Upper lobe of left lung (tissue), 6 donors: ENCODE measurements at regions not wholly inside any gene's neighbourhood (a gene's known extent, or its start where the extent isn't known, plus 50 kb on each side); places are given as distances from the start of the nearest gene placed in this dataset.

Source experiments
- ATAC-seq, 2 donors: fragments of 200-7000 bp; cut with Tn5 transposase; one replicate each; pipeline ENCODE4 v1.9.1; 2022; ENCODE audit warnings: mild to moderate bottlenecking in 2 of 2, moderate library complexity in 2 of 2; ENCODE audit not compliant: low FRiP score in 2 of 2
- DNase-seq, 2 donors: peaks; one replicate each; pipeline ENCODE4 v3.0.0-alpha.2; 2019 to 2020
- H3K27ac ChIP-seq, 4 donors: fragments of 200-600 bp; sonication (generic); one replicate each; pipeline ENCODE4 v1.5.1; 2016 to 2019
- H3K27me3 ChIP-seq, 4 donors: fragments of 200-600 bp; sonication (generic); one replicate each; pipeline ENCODE4 v1.5.1; 2017 to 2019
- H3K36me3 ChIP-seq, 4 donors: fragments of 200-600 bp; sonication (generic); one replicate each; pipeline ENCODE4 v1.5.1; 2016 to 2019
- H3K4me1 ChIP-seq, 4 donors: fragments of 200-600 bp; sonication (generic); one replicate each; pipeline ENCODE4 v1.5.1; 2018 to 2019
- H3K4me3 ChIP-seq, 4 donors: fragments of 200-600 bp; sonication (generic); one replicate each; pipeline ENCODE4 v1.5.1; 2017 to 2019; ENCODE audit warnings: mild to moderate bottlenecking in 2 of 4, moderate library complexity in 1 of 4
- H3K9me3 ChIP-seq, 4 donors: fragments of 200-600 bp; sonication (generic); one replicate each; pipeline ENCODE4 v1.5.1; 2018 to 2019
- EP300 ChIP-seq, 4 donors: sonication (generic); formaldehyde crosslinking; IDR thresholded peaks; one replicate each; pipeline ENCODE4 v1.5.1; 2017; ENCODE audit warnings: antibody characterized with exemption in 4 of 4, control low read depth in 2 of 4
- POLR2A ChIP-seq, 4 donors: fragments of 450-650 bp; IDR thresholded peaks; one replicate each; pipeline ENCODE4 v1.5.1; 2016 to 2017; ENCODE audit warnings: antibody characterized with exemption in 4 of 4, mild to moderate bottlenecking in 2 of 4
- POLR2AphosphoS5 ChIP-seq, 2 donors: sonication (generic); formaldehyde crosslinking; IDR thresholded peaks; one replicate each; pipeline ENCODE4 v1.5.1; 2017; ENCODE audit warnings: antibody characterized with exemption in 2 of 2
- WGBS, 2 donors: methylation state at CpG; one replicate each; pipeline ENCODE4 v1.1.5; 2017 to 2018; 5-methylcytosine and 5-hydroxymethylcytosine counted together
- TF ChIP-seq, protein P1 (sequence below), 6 experiments: fragments of 450-650 bp in 4 of 6; fragments of 200-600 bp in 2 of 6; sonication (generic) in 2 of 6; IDR thresholded peaks; one replicate each; pipeline ENCODE4 v1.5.1; 2016 to 2019; ENCODE audit warnings: antibody characterized with exemption in 6 of 6
- donor health status: DM: no; HTN: no; CAD: no; lungs with moderate emphysema.
- donor health status: DM: no; HTN: yes; CAD: no; lungs with severe emphysema.

GRCh38 chr17:79371984-79372383 lies 238.9 kb downstream of the RBFOX3 start:
- Histone ChIP-seq H3K27ac (no peak overlapping the region), H3K4me1 (no peaks in the 10 kb centered on the region), H3K4me3 (no peak overlapping the region), H3K36me3 (no peaks in the 10 kb centered on the region), H3K9me3 (no peaks in the 10 kb centered on the region), H3K27me3 (no peaks in the 10 kb centered on the region)
- ATAC-seq: no peak
- DNase-seq: no peak
- TF ChIP-seq, protein P1, sequence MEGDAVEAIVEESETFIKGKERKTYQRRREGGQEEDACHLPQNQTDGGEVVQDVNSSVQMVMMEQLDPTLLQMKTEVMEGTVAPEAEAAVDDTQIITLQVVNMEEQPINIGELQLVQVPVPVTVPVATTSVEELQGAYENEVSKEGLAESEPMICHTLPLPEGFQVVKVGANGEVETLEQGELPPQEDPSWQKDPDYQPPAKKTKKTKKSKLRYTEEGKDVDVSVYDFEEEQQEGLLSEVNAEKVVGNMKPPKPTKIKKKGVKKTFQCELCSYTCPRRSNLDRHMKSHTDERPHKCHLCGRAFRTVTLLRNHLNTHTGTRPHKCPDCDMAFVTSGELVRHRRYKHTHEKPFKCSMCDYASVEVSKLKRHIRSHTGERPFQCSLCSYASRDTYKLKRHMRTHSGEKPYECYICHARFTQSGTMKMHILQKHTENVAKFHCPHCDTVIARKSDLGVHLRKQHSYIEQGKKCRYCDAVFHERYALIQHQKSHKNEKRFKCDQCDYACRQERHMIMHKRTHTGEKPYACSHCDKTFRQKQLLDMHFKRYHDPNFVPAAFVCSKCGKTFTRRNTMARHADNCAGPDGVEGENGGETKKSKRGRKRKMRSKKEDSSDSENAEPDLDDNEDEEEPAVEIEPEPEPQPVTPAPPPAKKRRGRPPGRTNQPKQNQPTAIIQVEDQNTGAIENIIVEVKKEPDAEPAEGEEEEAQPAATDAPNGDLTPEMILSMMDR (IDR thresholded peaks at IDR 0.05): no peak
- no peak for TF ChIP-seq POLR2A (IDR thresholded peaks at IDR 0.05)
- no peak for TF ChIP-seq EP300 (IDR thresholded peaks at IDR 0.05)
- no peak for TF ChIP-seq POLR2AphosphoS5 (IDR thresholded peaks at IDR 0.05)
- WGBS, 2 donors: 51 to 79% methylated on average over 9 to 15 of the region's 15 CpGs

DNA sequence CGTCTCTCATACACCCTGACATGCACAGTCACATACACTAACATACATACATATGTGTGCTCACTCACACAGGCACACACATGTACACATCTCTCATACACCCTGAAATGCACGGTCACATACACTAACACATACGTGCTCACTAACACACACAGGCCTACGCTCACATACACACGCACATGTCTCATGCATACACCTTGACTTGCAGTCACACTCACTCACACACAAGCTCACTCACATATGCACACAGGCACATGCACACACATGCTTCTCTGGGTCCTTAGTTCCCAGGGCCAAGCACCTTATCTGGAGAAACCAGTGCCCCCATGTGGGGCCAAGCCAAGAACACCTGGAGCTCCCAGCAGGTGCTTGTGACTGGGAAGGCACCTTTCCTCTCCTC lies 240.3 kb downstream of the RBFOX3 start:
- Histone ChIP-seq H3K4me3 (no peak overlapping the region), H3K36me3 (no peaks in the 10 kb centered on the region), H3K4me1 (no peaks in the 10 kb centered on the region), H3K27me3 (no peaks in the 10 kb centered on the region), H3K9me3 (no peaks in the 10 kb centered on the region), H3K27ac (no peak overlapping the region)
- ATAC-seq (no peak), DNase-seq (no peak)
- TF ChIP-seq POLR2AphosphoS5 (IDR thresholded peaks at IDR 0.05) (no peak), POLR2A (IDR thresholded peaks at IDR 0.05) (no peak), EP300 (IDR thresholded peaks at IDR 0.05) (no peak)
- TF ChIP-seq, protein P1 (IDR thresholded peaks at IDR 0.05): no peak
- WGBS, 2 donors: 78 to 87% methylated on average over 5 of the region's 5 CpGs

GRCh38 chr17:79370126-79370525 lies 240.7 kb downstream of the RBFOX3 start:
- no peaks in the 10 kb centered on the region for H3K9me3 ChIP-seq
- H3K27me3 ChIP-seq: no peaks in the 10 kb centered on the region
- no peaks in the 10 kb centered on the region for H3K4me1 ChIP-seq
- no peak for TF ChIP-seq POLR2AphosphoS5 (IDR thresholded peaks at IDR 0.05)
- TF ChIP-seq, protein P1 (IDR thresholded peaks at IDR 0.05): no peak
- no peak for TF ChIP-seq EP300 (IDR thresholded peaks at IDR 0.05)
- TF ChIP-seq POLR2A (IDR thresholded peaks at IDR 0.05): no peak
- no peak overlapping the region for H3K27ac ChIP-seq
- WGBS, 2 donors: 71 to 76% methylated on average over 7 to 8 of the region's 8 CpGs
- H3K36me3 ChIP-seq: no peaks in the 10 kb centered on the region
- ATAC-seq (no peak), DNase-seq (no peak)
- H3K4me3 ChIP-seq: no peak overlapping the region

- ATAC-seq (no peak), DNase-seq (no peak)
- 76 to 81% methylated on average over 7 to 9 of the region's 9 CpGs for WGBS, 2 donors
- no peaks in the 10 kb centered on the region for H3K36me3 ChIP-seq
- no peak for TF ChIP-seq POLR2A (IDR thresholded peaks at IDR 0.05)
- H3K9me3 ChIP-seq: no peaks in the 10 kb centered on the region
- no peaks in the 10 kb centered on the region for H3K4me1 ChIP-seq
- no peak overlapping the region for H3K27ac ChIP-seq
- H3K27me3 ChIP-seq: no peaks in the 10 kb centered on the region
- H3K4me3 ChIP-seq: no peak overlapping the region
Observed at GRCh38 chr17:79369532-79369931, 241.3 kb downstream of the RBFOX3 start.

DNA sequence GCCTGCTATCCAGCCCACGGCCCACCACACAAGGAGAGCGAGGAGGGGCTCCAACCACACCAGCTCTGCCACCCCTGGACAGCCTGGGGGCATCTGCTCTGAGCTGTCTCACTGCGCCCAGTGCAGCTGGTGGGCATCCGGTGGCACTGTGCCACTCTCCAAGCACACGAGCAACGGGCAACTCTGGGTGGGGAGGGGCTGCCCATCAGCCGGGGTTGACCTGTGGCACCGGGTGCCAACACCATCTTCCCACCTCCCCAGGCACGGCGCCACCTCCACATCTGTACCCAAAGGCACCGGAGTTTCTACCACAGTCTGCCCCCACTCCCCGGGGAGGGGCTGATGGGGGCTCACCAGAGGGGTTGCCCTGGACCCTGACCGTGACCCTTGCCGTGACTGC lies 241.8 kb downstream of the RBFOX3 start:
- 84 to 87% methylated on average over 11 to 14 of the region's 14 CpGs for WGBS, 2 donors
- ATAC-seq (no peak), DNase-seq (no peak)
- Histone ChIP-seq H3K4me1 (no peaks in the 10 kb centered on the region), H3K36me3 (no peaks in the 10 kb centered on the region), H3K9me3 (no peaks in the 10 kb centered on the region), H3K27ac (no peak overlapping the region), H3K27me3 (no peaks in the 10 kb centered on the region), H3K4me3 (no peak overlapping the region)
- TF ChIP-seq POLR2AphosphoS5 (IDR thresholded peaks at IDR 0.05): no peak
- no peak for TF ChIP-seq EP300 (IDR thresholded peaks at IDR 0.05)
- TF ChIP-seq POLR2A (IDR thresholded peaks at IDR 0.05): no peak
- TF ChIP-seq, protein P1 (IDR thresholded peaks at IDR 0.05): no peak
